Kidney capillary endothelial cell (primary cell): ENCODE measurements at regions not wholly inside any gene's neighbourhood (a gene's known extent, or its start where the extent isn't known, plus 50 kb on each side); places are given as distances from the start of the nearest gene placed in this dataset.
"Not testable (repeated sequence)": the region's sequence is repeated elsewhere in the genome, so short reads cannot be mapped to it uniquely, and the experiment has no call there.

Experiments
- DNase-seq: peaks from one replicate; pipeline ENCODE4 v3.0.0-alpha.2; 2018; ENCODE audit warnings: low spot score

DNA sequence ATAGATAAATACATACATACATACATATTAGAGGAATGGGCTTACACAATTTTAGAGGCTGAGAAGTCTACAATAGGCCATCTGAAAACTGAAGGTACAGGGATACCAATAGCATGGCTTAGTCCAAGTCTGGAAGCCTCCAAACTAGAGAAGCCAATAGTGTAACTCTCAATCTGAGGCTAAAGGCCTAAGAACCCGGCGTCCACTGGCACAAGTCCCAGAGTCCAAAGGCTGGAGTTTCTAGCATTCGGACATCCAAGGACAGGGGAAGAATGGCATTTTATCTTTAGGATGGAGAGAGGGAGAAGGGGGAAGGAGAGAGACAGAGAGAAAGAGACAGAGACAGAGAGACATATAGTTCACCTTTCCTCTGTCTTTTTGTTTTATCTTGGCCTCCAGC, 63.7 kb upstream of the SYT4 start:
- DNase-seq = no peak

DNA sequence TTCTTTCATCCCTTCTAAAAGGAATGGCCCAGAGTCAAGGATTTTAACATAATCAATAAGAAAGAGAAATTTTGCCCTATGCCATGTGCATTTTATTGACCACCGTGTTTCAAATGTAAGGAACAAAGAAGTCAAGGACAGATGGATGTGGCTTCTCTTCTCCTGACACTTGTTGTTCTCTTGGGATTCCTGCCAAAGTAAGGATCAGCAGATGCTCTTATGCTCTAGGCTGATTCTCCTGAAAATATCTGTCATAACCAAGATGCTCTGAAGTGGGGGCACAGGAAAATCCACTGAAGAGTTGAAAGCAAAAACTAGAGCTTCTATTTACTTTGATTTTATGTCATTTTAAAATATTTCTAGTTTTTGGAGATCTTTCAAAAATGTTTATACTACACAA, 72.9 kb upstream of the SYT4 start:
- DNase-seq = no peak

DNA sequence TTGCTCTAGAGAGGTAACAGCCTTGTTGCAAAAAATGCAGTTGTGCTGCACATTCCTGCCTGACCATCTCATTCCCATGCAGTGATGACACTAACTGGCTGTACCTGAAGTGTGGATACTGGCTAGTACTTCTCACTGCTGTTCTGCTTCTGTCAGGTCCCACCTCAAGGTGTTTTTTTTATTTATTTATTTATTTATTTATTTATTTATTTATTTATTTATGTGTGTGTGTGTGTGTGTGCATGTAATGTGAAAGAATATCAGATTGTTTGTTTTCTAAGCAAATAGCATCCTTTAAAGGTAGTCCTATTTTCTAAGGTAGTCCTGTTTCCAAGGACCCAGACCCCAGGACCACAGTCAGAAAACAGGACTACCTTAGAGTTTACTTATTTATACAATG, 87.2 kb upstream of the SYT4 start:
- DNase-seq = no peak

DNA sequence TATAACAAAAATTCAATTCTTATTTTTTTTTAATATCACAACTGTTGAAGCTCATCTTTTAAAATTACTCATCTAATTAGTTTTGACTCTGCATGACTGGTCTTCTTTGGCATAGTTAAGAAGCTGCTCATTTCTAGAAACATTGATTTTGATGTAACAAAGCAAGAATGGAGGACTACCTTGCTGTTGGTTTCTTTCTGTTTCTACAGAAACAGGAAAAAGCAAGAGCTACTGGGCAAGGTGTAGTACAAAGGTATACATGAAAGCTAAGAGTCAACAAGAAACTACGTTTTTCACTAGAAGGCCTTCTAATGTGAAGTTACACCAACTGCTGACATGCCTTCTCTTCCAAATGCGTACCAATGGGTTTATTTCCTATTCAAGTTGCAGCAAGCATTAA, 90.6 kb upstream of the SYT4 start:
- DNase-seq = no peak

DNA sequence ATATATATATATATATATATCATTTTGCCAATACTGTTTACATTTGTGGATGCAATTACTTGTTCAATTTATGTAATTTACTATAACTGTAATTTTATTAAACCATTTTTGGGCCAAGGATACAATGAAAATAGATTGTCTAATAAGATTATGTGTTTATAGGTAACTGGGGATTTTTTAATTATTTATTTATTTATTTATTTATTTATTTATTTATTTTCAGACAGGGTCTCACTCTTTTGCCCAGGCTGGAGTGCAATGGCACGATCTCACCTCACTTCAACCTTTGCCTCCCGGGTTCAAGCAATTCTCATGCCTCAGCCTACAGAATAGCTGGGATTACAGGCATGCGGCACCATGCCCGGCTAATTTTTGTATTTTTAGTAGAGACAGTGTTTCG, 92.0 kb upstream of the SYT4 start:
- DNase-seq = not testable (repeated sequence)

DNA sequence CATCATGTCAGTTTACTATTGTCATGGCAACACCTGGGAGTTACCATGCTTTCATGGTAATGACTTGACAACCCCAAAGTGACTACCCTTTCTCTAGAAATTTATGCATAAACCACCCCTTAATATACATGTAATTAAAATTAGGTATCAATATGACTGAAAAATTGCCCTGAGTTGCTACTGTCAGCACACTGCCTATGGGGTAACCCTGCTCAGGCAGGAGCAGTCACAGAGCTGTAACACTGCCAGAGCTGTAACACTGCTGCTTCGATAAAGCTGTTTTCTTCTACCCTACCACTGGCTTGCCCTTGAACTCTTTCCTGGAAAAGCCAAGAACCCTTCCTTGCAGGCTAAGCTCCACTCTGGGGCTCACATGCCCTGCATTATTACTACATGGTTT, 95.5 kb upstream of the SYT4 start:
- no peak for DNase-seq

DNA sequence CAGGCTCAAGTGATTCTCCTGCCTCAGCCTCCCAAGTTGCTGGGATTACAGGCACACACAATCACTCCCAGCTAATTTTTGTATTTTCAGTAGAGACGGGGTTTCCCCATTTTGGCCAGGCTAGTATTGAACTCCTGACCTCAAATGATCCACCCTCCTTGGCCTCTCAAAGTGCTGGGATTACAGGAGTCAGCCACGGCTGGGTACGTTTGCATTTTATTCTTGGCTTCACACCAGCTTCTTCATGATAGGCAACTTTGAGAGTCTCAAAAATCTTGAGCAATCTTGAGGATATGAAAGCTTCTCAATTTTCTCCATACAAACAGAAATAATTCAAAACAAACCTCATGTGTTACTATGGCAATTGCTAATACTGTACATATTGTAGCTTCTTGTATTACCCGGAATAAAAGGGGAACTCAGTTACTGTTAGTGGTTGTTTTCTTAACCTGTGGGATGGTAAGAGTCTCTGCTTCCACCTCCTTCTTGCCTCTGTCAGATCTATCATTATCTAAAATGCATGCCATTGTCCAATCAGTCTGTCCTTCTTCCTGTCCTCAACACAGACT, 102.9 kb upstream of the SYT4 start:
- no peak for DNase-seq

DNA sequence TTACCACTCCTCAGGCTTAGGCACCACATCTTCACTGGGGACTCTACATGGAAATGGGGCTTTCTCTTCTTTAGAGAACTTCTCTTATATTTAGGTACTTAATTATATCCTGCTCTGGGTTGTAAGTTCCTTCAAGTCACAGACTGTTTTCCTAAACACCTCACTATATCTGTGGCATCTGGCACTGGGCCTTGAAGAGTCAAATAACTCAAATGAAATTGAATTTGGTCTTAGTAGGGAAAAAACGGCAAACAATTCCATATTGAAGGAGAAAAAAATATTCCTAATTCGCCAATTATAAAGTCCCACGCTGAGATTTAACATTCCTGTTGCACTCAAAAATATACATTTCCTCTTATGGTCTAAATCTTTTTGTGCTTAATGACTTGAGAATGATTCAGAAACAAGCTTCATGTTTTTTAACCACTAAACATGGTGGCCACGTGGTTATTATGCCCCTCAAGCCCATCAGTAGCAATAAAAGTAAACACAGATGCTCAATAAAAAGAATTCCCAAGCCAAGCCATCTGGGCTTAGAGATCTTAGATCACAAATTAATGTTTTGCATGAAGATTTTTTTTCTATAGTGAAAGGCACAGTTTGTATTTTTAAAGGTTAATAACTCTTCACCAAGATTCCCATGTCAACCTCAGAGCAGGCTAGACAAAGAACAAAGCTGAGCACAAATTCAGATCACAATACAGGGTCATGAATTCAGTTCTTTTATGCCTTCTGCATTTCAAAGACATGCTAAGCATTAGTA, 105.5 kb upstream of the SYT4 start:
- DNase-seq = no peak

DNA sequence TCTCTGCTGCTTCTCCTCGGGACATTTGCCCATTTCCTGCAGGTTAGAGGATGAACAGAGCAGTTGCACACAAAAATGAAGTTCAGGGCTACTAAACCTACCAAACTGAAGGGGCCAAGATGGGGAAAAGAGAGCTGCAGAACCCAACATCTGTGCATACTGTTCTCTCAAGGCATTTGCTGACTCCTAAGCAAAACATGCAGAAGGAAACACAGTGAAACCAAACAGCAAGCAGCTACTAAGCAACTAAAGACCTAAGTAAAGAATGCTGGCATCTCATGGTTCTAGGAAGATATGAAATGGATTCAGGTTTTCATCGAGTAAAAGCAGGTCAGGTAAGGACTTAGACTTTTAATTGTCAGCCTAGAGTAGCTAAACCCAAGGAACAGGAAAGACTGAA, 111.9 kb upstream of the SYT4 start:
- no peak for DNase-seq

DNA sequence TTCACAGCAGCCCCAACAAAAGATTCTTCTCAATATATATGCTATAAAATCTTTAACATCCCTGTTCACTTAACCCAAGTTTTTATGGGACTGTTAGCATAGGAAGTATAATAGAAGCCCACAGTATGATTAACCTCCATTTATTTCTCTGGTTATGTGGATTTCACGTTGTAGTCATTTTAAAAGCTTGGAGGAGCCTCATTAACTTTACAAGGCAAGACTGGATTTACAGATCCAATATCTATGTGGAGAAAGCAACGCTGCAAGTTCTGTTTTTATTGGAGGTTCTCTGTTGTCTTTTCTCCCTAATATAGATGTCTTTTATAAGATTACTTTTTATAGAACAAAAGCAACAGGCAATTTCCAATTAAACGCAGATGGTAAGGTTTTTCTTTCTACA, 114.9 kb upstream of the SYT4 start:
- DNase-seq = no peak

DNA sequence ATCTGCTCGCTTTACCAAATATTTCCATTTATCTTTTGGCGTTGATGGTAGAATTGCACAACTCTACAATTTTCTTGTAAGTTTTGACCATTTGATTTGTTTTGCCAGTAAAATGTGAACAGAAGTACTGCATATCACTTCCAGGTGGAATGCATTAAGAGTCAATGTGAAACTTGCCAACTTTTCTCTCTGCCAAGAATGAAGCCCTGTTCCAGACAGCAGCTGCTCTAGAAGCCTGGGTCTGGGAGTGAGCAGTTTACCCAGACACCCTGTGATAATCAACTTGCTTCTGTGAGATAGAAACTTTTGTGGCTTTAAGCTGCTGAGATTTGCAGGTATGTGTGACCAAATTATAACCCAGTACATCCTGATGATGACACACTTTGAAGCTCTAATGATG, 115.9 kb upstream of the SYT4 start:
- DNase-seq = no peak

DNA sequence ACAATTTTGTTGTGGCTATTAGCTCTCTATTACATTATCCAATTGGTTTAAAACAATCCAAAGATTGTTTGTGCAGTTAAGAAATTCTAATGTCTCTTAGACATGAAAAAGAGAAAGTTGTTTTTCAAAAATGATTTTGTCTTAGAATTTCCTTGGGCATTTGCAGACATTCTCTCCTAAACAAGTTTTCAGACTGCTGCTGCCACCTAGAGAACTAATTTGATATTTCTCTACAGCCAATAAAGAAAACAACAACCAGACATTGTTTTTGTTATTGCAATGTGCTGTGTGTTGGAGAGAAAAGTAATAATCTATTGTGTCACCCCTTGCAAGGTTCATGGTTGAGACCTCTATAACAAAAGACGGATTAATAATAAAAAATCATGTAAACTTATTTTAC, 119.0 kb upstream of the SYT4 start:
- peak; percentile 16 for DNase-seq

DNA sequence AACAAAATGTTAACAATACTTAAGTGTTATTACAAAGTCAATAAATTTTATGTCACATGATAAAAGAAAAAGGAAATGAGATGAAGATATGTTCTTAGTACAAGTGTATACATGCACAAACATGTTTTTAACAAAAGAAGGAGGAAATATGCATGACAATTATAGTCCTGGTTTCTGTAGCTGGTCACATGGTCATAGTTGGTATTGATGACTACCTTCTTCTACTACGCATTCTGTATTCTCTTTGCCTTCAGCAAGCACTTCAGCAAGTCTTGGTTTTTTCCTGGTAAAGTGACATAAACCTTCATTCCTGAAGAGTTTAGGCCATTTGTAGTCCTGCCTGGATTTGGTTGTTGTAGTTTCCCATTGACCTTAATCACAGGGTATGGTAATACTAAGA, 121.3 kb upstream of the SYT4 start:
- DNase-seq = no peak

DNA sequence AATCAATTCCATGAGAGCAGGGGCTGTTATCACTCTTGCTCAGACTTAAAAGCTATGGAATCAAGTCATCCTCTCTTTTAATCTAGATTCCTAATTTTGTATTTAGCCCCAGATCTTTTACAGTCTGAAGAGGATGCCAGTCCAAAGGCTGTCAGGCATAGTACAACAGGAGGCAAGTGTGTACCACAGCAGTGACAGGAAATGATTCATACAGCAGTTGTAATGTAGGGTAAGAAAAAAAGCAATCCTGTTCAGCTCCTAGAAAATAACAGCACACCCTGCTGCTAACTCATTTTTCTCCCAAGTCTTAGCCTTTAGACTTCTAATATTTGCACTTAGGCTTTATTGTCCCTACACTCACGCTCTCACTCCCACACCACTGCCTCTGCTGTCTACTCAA, 127.8 kb upstream of the SYT4 start:
- peak; percentile 7 for DNase-seq

DNA sequence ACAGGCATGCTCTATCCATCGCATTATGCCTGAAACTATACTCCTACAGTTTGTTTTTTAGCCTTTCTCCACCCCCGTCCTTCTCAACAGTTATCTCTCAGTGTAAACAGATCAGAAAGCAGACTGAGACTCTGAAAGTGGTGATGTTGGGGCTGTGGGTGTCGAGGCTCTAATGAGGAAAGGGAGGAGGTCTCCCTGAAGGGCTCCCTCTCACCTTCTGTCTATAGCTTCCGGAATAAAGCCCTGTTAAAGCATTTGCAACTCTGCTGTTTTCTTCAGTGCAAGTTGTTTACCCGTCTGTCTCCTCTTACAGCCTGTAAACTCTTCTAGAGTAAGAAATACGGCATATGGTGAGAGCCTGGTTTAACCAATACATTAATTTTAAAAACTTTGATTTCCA, 136.7 kb upstream of the SYT4 start:
- no peak for DNase-seq

DNA sequence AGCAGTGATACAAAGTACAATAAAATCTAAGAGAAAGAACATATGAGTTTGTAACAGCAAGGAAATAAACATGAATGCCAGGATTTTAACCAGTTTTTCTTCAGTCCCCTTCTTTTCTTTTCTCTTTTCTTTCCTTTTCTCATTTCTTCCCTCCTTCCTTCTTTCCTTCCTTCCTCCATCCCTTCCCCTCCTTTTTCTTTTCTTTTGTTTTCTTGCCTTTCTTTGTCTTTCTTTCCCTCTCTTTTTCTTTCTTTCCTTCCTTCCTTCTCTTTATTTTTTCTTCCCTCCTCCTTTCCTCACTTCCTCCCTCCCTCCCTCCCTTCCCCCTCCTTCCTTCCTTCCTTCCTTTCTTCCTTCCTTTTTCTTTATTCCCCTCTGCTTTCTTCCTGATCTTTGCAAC, 142.8 kb upstream of the SYT4 start:
- no peak for DNase-seq

DNA sequence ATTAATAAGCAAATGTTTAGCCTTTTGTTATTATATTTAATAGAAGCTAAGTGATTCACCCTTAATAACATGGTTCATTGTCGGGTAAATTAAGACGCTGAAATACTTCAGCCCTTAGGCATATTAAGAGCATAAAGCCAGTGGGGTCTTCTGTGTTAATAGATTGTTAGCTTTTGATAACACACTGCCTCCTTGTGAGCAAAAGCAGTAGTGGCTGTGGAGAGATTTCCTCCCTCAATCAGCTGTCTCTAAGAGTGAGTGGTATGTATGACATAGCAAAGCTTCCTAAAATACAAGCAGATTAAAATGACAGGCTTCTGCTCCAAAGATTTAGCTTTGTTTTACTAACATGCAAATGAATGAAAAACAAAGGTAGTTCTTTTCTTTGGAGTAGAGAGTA, 143.7 kb upstream of the SYT4 start:
- no peak for DNase-seq

DNA sequence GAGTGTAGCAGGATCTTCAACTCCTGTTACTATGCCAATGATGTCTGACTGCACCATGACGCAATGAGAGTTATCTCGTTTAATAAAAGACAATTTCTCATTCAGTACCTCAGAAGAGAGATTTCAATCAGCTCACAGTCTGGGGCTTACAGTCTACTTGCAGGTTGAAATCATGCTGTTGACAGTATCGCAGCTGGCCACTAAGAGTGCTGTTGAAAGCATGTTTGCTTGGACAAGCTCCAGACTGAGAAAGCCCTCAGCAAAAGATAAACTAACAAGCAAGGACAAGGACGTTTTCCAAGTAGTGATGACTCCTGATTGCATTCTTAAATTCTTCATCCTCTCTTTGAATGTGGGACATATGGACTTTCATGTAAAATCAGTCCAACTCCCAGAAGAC, 145.2 kb upstream of the SYT4 start:
- DNase-seq = no peak

DNA sequence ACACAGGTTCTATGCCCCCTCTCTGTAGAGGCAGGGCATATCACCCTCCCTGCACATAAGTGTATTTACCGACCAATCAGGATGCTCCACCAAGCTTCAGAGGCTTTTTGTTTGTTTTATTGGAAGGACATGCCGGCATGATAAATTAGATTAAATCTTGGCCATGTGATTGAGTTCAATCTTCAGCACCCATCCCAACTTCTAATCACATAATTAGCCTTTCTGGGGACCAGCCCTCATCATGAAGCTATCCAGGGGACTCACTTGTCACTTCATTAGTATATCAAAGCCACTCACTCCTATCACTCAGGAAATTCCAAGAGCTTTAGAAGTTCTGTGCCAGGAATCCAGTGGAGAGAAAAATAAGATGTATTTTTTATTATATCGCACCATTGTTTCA, 158.6 kb upstream of the SYT4 start:
- DNase-seq = no peak

DNA sequence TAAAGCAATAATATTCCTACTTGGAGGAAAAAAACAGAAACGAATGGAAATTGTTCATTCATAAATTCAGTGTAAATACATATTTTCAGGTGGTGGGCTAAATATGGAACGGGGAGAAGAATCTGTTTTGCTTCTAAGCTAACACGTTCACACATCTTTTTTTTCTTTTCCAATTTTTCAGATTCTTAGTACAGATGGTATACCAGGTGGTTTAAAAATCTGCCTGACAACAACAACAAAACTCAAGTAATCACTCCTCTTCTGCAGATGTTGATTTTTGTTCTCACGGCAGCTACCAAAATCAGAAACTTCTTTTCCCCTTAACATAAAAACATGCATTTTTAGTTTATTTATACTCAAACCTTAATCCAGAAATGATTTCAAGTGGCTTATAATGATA, 164.8 kb upstream of the SYT4 start:
- no peak for DNase-seq

DNA sequence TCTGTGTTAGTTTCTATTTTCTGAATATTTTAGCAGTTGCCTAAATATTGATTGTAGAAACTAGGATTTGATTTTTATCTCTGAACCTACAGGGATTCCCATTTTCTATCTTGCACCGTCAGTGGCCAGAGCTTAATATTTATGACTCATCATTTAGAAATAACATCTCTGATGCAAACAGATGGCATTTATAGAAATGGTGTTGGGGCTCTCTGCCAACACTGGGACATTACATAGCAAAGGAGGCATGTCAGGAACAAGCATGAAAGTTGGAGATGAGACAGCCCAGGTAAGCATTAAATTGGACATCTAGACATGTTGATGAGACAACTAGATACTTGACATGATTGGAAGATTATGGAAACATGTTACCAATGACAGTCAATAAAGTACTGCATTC, 165.3 kb upstream of the SYT4 start:
- no peak for DNase-seq

DNA sequence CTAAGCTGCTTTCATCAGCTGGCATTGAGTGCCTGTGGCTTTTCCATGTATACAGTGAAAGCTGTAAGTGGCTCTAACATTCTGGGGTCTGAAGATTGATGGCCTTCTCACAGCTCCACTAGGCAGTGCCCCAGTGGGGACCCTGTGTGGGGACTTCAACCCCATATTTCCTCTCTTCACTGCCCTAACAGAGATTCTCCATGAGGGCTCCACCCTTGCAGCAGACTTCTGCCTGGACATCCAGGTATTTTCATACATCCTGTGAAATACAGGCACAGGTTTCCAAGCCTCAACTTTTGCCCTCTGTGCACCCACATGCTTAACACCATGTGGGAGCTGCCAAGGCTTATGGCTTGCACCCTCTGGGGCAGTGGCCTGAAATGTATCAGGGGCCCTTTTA, 188.2 kb upstream of the SYT4 start:
- DNase-seq = no peak

DNA sequence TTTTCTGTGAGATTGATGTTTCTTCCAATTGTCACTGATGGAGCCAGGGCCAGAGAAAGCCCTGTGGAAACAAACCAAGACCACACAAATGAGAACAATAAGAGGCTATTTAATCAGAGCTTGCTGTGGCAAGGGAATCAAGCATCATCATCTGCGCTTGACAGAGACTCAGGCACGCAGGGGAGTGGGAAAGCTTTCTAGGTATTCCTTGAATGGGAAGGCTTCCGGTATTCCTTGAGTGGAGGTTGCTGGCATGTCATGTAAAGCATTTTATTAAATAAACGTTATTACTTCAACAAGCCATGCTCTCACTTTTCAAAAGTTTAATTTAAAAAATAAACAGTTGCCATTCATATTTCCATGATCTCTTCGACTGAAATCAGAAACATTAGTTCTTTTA, 194.6 kb upstream of the SYT4 start:
- no peak for DNase-seq

DNA sequence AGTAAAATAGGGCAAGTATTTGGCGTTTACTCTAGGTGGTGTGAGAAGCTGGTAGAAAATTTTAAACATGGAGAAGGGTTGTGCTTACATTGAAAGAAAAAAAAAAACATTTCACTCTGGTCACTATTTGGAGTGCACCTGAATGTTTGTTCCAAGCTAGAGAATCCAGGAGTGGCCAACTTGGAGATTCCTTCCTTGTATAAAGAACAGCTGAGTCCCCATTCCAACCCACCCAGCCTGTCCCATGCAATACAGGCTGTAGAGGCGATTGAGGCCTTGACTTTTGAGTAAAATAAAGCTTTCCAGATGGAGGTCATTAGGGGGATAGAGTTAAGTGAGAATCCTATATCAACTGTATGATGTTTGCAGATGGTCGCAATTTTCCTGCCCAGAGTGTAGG, 203.8 kb upstream of the SYT4 start:
- no peak for DNase-seq
